Osteoblast (primary cell): ENCODE measurements at regions not wholly inside any gene's neighbourhood (a gene's known extent, or its start where the extent isn't known, plus 50 kb on each side); places are given as distances from the start of the nearest gene placed in this dataset.
"Not testable (repeated sequence)": the region's sequence is repeated elsewhere in the genome, so short reads cannot be mapped to it uniquely, and the experiment has no call there.

ENCODE experiments used
- DNase-seq: peaks from one replicate; pipeline ENCODE4 v3.0.0; 2011; ENCODE audit warnings: low spot score, mixed read lengths; ENCODE audit not compliant: insufficient read length; ENCODE audit errors: missing footprints
- H2AFZ ChIP-seq: 2 replicates; pipeline ENCODE4 v1.6.0; 2011; ENCODE audit warnings: mild to moderate bottlenecking, low read length
- H3K27ac ChIP-seq: 2 replicates; pipeline ENCODE4 v1.5.1; 2011; ENCODE audit warnings: mild to moderate bottlenecking, low read depth, low read length, moderate library complexity
- H3K27me3 ChIP-seq: 2 replicates; pipeline ENCODE4 v1.6.0; 2012; ENCODE audit warnings: mild to moderate bottlenecking, control low read depth, inconsistent platforms, low read length, moderate library complexity; ENCODE audit not compliant: insufficient read depth
- H3K36me3 ChIP-seq: 2 replicates; pipeline ENCODE4 v1.5.1; 2011; ENCODE audit warnings: mild to moderate bottlenecking, low read length, control low read depth, moderate library complexity; ENCODE audit not compliant: insufficient read depth
- H3K4me1 ChIP-seq: 2 replicates; pipeline ENCODE4 v1.5.1; 2011; ENCODE audit warnings: mild to moderate bottlenecking, low read length, control low read depth, moderate library complexity; ENCODE audit not compliant: insufficient read depth
- H3K4me2 ChIP-seq: 2 replicates; pipeline ENCODE4 v1.6.0; 2011; ENCODE audit warnings: mild to moderate bottlenecking, low read length; ENCODE audit not compliant: insufficient read depth
- H3K4me3 ChIP-seq: fragments of 200-600 bp; sonication (generic); 3 replicates; pipeline ENCODE4 v1.5.1; 2012; ENCODE audit warnings: mild to moderate bottlenecking, low read length, inconsistent platforms; ENCODE audit not compliant: insufficient read depth
- H3K79me2 ChIP-seq: 2 replicates; pipeline ENCODE4 v1.6.0; 2012; ENCODE audit warnings: mild to moderate bottlenecking, low read length, control low read depth, inconsistent platforms; ENCODE audit not compliant: insufficient read depth
- H3K9me3 ChIP-seq: 2 replicates; pipeline ENCODE4 v1.5.1; 2011; ENCODE audit warnings: low read depth, low read length, control low read depth
- H4K20me1 ChIP-seq: 2 replicates; pipeline ENCODE4 v1.6.0; 2012; ENCODE audit warnings: mild to moderate bottlenecking, low read length, control low read depth; ENCODE audit not compliant: insufficient read depth
- CTCF ChIP-seq: IDR thresholded peaks from 2 replicates; pipeline ENCODE4 v1.5.1; 2011; ENCODE audit warnings: mild to moderate bottlenecking, low read depth, low read length, moderate library complexity; ENCODE audit errors: extremely low read depth

- Histone ChIP-seq H3K79me2 (no peaks in the 10 kb centered on the region), H3K27ac (no peak overlapping the region)
Measured at GRCh38 chr10:37490266-37490665, 364.9 kb downstream of the ANKRD30A start.

GRCh38 chr10:37489658-37490003 is 364.2 kb downstream of the ANKRD30A start:
- Histone ChIP-seq H2AFZ (peak overlapping the region; percentile 72), H3K4me2 (peak overlapping the region; percentile 55)

More at GRCh38 chr10:37490266-37490665, 364.9 kb downstream of the ANKRD30A start:
- no peak overlapping the region for H3K4me3 ChIP-seq
- DNase-seq, result no peak
- no peak overlapping the region for H2AFZ ChIP-seq
- H3K9me3 ChIP-seq, result no peaks in the 10 kb centered on the region
- H4K20me1 ChIP-seq, result no peaks in the 10 kb centered on the region
- TF ChIP-seq CTCF, result no peak
- H3K36me3 ChIP-seq, result no peaks in the 10 kb centered on the region
- no peak overlapping the region for H3K4me2 ChIP-seq
- no peaks in the 10 kb centered on the region for H3K27me3 ChIP-seq
- peaks cover 12% of the 10 kb centered on the region for H3K4me1 ChIP-seq

GRCh38 chr10:37488792-37489657 is 363.6 kb downstream of the ANKRD30A start:
- Histone ChIP-seq H3K36me3 (no peaks in the 10 kb centered on the region), H3K9me3 (no peaks in the 10 kb centered on the region), H4K20me1 (no peaks in the 10 kb centered on the region), H3K27me3 (no peaks in the 10 kb centered on the region), H3K27ac (peak overlapping the region; percentile 74), H2AFZ (peak overlapping the region; percentile 72), H3K4me2 (peak overlapping the region; percentile 55), H3K79me2 (no peaks in the 10 kb centered on the region), H3K4me3 (peak overlapping the region; percentile 37), H3K4me1 (peaks cover 12% of the 10 kb centered on the region)
- TF ChIP-seq CTCF, result peak; percentile 22
- DNase-seq, result peak; percentile 64

More at GRCh38 chr10:37489658-37490003, 364.2 kb downstream of the ANKRD30A start:
- H4K20me1 ChIP-seq, result no peaks in the 10 kb centered on the region
- peak overlapping the region; percentile 37 for H3K4me3 ChIP-seq
- peak overlapping the region; percentile 74 for H3K27ac ChIP-seq
- no peaks in the 10 kb centered on the region for H3K27me3 ChIP-seq
- TF ChIP-seq CTCF, result no peak
- no peaks in the 10 kb centered on the region for H3K36me3 ChIP-seq
- H3K4me1 ChIP-seq, result peaks cover 12% of the 10 kb centered on the region
- DNase-seq, result no peak
- no peaks in the 10 kb centered on the region for H3K9me3 ChIP-seq
- H3K79me2 ChIP-seq, result no peaks in the 10 kb centered on the region

- H3K4me2 ChIP-seq, H3K27ac ChIP-seq, H4K20me1 ChIP-seq, DNase-seq, H3K4me3 ChIP-seq, H3K9me3 ChIP-seq, H3K79me2 ChIP-seq, H2AFZ ChIP-seq, H3K27me3 ChIP-seq, H3K36me3 ChIP-seq, H3K4me1 ChIP-seq: not testable (repeated sequence)
Measured at GRCh38 chr10:37480596-37480995, 355.2 kb downstream of the ANKRD30A start.
